Stimulated activated CD8-positive, alpha-beta memory T cell treated with anti-CD3 and anti-CD28 coated beads, Interleukin-7, amount 100 ng/mL, for 48 hours (primary cell): ENCODE measurements at regions not wholly inside any gene's neighbourhood (a gene's known extent, or its start where the extent isn't known, plus 50 kb on each side); places are given as distances from the start of the nearest gene placed in this dataset.

ENCODE experiments used
- DNase-seq, 2 donors: peaks; one replicate each; pipeline ENCODE4 v3.0.0-alpha.2; 2020; ENCODE audit warnings: low read depth in 1 of 2; ENCODE audit errors: extremely low read depth in 1 of 2

DNA sequence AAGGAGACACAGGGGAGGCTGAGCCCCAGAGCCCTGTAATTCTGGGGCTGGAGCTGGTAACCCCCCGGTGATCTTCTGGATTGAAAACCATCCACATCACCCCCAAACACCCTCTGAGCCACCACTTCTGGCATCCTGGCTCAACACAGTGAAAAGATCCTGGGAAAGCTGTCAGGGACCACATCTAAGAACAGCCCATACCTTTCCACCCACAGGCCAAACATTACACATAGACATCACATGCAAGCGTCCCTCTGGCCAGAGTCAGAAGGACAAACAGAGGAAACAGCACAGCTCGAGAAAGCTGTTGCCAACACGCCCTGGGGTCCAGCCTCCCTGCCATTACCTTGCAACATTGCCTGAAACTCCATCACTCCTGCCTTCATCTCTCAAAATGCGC is 469.5 kb downstream of the SOX6 start:
- DNase-seq = no peak

DNA sequence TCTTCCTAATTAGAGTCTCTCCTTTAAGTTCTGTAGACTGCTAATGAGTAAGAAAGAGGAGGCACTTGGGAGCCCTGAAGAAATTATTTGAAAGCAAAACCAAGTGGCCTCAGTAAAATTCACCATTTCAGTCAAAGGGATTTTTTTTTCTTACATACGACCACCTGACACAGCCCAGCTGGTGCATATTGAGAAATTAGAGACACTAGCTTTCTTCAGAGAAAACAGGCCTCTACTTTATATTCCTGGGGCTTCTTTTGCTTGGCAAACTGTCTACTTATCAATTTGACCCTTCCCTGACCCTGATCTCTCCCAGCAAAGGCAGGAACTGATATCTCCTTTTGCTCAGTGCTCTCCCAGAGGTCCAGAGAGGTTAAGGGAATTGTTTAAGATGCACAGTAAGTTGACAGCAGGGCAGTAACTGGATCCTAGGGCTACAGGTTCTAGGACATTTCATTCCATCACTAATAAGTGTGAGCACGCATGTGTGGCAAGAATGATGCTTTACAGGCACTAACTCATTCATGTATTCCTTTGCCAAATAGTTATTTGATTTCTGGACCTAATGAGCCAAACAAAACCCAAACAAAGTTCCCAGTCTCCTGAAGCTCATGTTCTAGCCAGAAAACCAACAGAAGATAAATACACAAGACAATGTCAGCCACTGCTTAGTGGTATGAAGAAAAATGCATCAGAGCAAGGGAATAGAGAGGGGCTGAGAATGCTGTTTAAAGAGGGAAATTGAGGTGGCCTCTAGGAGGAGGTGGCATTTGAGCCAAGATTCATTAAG is 467.6 kb downstream of the SOX6 start:
- no peak for DNase-seq

DNA sequence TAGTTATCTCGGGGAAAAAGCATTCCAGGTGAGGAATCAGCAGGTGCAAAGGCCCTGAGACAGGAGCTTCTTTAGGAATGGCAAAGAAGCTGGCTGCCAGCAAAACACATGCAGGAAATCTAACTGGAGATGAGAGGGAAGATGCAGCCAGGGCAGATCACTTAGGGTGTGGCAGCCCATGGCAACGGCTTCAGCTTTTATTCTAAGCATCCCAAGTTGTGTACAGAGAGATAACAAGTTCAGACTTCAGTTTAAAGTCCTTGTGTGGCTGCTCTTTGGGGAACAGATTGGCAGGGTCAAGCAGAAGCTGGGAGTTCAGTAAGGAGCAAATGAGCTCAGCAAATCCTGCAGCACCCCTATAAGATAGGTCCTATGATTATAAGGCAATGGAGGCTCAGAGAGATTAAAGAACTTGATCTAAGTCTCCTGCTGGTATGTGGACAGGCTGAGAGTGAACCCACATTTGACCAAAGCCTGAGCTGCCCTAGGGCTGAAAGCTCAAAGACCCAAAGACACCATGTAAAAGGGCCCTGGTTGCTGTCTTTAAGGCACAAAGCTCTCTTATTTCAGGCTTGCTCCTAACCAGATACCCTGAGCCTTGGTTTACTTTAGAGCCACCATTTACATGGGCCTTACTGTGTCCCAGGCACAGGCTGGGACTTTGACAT is 466.8 kb downstream of the SOX6 start:
- no peak for DNase-seq

DNA sequence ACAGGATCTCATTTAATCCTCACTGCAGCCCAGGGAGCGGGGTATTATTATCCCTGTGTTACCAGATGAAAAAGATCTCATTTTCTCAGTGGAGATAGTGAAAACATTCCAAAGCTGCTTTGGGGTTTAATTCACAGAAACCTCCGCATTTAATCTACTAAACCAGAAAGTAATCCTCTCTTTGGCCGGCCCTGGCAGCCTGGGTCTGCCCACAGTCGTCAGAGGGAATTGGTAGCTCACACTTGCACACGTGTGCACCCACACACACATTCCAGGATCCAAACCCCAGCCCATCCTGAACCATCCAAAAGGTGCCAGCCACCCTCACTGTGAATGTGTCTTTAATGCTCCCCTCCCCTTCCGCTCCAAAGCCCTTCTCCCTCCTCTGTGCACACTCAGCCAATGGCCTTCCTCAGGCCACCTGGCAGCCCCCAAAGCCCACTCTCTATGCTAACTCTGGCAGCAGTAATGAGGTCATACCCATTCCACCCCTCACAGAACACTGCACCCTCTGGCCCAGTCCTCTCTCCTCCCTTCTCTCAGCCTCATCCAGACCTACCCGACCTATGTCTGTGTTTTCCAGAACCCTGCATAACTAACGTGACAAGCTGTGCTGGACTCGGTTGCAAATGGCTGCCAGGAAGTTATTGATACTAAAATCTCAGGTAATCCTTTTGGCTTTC is 466.2 kb downstream of the SOX6 start:
- DNase-seq = no peak

DNA sequence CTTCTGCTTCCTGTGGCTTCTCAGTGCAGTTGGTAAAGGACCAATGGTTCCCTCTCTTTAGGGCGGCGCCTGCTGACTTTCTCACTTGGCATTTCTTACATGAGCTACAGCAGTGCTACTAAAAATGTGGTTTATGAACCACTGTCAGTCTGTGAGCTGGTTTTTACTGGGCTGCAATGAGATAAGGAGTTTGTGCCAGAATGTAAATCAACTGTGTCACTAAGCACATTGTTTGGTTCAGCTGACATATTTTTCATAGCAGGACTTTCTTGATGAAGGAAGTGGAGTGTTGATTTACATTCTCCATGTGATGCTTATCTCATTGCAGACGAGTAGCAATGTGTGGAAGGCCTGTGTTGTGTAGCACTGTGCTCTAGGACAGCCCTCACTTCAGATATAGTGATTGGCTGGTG is 463.3 kb downstream of the SOX6 start:
- no peak for DNase-seq

DNA sequence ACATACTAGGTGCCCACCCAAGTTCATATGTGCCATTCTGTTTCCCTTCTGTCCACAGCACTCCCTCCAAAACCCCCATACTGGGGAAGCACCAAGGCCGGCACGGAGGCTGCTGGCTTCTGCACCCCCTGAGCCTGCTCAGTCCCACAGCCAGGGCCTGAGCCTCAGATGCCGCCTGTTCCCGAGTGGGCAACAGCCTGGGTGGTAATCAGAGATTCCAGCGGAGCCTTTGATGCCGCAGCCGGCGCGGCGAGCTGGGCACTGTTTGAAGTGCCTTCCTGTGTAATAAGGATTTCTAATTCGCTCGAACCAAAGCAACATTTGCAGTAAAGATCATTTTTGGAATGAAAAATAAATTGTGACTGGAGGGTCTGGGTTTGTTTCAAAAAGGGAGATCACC is 460.3 kb downstream of the SOX6 start:
- DNase-seq = no peak

DNA sequence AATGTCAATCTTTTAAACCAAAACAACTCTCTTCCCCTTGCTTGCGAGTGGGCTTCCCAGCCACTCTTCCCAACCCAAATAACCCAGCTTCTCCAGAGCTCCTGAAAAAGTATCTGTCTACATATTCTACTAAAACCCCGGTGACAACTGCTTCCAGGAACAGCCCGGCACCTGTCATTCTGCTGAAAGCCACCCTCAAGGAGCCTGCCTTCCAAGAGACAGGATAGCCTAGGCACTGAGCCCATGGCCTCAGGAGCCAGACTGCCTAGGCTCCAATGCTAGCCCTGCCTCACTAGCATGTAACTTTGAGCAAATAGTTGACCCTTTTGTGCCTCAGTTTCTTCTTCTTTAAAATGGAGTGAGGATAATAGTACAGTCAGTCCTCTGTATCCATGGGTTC is 459.8 kb downstream of the SOX6 start:
- DNase-seq = no peak

DNA sequence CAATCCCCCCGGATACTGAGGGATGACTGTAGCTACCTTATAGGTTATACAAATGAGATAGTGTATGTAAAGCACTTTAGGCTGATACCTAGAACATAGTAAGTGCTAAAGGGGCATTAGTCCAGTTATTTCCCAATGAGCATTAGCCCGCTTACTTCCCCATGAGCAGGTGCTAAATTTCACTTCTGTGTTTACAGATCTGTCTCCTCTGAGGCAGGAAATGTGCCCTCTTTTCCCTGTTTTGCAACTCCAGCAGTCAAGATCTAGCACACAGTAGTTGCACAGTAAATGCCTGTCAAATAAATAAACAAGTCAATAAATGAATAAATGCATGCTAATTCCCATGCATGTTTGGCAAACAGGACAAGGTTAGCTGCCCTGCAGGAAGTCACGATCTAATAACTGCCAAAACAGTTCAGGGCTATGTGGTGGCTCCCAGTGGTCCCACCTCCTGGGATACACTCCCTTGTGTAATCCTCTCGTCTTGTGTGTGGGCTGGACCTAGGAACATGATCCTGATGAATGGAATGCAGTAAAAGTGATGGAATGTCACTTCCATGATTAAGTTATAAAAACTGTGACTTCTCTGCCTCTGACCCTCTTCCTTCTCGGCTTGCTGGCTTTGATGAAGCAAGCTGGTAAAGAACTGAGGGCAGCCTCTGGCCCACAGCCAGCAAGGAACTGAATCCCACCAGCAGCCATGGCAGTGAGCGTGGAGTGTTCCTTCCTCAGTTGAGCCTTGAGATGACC is 459.0 kb downstream of the SOX6 start:
- no peak for DNase-seq

DNA sequence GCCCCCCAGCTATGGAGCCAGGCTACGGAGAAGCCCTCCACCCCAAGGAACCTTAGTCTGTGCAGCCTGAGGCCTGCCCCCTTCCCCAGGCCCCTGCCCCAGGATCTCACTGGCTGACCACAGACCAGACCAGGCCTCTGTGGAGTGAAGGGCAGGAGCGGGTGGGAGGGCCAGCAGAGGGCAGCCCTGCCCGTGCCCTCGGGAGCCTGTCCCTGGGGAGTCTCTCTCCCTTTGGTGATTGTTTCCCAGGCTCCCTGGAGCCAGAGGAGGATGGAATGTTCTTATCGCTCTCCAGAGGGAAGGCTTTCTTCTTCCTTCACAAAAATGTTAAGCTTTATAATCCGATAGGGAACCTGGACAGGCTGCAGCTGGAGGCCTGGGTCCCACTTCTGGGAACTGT is 455.3 kb downstream of the SOX6 start:
- DNase-seq = no peak

DNA sequence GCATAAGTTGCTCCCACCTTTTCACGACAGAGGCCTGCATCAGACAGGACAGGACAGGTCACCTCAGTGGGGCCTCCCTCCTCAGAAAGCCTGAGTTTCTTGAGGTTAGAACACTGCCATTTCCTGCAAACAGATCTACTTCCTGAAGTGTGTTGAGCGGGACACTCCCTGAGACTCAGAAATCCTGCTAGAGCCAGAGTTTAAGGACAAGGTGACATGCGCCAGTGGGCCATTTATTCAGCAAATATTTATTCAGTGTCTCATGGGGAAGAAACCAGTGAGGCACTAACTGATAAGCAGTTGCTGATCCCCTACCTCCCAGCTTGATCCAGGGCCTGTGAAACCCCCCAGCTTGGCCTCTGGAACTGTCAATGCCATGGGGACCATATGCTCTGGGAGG is 454.6 kb downstream of the SOX6 start:
- DNase-seq = no peak

DNA sequence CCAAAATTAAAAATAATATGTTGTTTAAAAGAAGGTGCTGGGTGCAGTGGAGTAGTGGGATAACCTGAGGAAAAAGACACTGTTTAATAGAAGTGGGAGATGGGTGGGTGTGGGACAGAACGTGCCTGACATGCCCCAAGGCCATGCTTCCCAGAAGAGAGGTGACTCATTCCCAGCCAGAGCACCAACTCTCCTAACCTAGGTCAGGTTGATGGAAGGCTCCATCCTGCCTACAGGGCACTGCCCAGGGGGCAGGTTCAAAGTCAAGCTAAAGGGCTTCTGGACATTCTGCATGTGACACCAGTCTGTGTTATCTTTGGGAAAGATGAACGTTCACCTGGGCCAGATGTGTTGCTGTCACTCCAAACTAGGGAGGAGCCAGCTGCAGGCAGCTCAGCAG is 453.1 kb downstream of the SOX6 start:
- DNase-seq = no peak

DNA sequence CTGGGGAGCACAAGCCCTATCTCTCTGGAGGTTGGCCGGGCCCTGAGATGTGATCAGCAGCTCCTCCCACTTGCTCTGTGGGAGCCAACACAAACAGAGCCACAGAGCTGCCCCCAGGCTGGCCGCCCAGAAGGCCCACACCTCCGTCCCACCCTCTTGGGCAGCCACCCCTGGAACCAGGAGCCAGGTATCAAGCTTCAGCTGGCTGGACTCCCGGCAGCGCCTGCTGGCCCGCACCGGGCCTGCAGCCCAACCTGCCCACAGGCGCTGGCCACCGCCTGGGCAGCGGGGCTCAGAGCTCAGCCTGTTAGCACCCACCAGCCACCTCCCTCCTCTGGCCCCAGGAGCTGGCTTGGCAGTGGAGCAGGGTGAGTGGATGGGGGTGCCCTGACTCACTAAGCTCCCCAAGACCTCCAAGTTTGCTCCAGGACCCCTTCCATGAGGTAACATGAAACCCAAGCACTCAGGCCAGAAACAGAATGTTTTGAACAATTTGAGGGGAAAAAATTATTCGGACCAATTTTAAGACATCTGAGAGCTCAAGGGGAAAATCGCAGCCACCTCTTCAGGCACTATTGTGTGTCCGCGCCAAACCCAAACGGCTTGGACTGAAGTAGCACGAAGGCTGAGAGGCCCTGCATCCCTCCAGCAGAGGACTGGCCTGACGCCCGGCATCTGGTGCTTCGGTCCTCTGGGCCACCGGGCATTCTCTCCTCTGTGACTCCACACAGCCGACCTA is 450.8 kb downstream of the SOX6 start:
- no peak for DNase-seq

DNA sequence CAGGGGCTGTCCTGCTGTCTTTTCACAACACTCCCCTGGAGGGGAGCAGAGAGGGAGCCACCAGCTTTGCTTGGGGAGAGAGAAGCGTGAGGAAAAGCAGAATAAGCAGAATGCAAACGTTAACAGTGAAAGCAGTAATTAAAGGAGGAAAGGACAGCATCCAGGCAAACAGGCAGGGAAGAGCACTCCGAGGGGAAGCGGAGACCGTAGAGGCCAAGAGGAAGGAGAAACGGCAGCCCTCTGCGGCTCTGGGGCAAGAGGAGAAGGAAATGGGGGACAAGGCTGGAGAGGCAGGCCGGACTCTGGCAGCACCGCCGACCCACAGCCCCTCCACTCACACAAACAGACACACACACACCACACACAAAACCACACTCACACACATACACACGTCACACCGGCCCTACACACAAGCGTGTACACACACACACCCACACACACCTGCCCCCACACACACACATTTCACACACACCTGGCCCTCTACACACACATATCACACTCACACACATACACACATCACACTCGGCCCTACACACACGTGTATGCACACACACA is 449.8 kb downstream of the SOX6 start:
- DNase-seq = no peak

DNA sequence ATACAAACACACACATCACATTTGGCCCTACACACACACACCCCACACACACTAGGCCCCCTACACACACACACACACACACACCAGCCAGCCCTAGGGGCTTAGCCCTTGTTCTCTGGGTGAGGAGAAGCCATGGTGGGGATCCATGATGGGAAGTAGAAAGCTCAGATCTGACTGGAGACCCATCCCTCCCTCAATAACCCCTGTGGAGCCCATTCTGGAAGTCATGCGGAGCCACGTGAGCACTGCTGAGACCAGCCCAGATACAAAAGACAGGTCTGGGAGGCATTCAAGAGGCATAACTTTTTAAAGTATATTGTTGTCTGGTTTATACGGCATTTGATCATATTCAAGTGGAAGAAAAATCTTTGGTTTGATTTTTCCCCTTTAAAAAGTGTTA is 448.5 kb downstream of the SOX6 start:
- DNase-seq = no peak

DNA sequence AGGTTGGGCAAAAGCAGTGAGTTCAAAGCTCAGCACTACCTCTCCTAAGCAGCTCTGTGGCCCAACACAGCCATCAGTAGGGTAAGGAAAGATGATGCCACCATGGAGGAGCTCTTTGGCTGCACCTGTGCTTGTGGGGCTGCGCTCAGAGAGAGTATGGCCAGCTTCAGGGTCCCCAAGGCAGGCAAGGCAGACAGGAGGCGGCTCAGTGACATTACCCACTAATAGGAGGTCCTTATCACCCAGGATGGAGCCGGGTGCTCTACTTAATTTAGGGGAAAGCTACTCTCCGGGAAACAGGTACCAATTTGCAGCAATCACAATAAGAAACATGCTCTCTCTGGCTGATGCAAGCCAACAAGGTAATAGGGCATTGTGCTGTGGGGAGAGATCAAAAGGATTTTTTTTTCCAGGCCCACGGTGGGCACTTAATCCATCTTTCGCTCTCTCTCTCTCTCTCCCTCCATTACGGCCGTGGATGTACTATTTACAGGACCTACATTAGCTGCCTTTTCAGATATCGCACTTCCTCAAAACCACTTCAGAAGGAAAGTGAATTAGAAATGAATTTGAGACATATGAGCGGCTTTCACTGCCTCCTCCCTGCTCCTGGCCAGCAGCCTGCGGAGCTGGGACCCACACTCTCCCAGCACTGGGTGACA is 446.3 kb downstream of the SOX6 start:
- no peak for DNase-seq

DNA sequence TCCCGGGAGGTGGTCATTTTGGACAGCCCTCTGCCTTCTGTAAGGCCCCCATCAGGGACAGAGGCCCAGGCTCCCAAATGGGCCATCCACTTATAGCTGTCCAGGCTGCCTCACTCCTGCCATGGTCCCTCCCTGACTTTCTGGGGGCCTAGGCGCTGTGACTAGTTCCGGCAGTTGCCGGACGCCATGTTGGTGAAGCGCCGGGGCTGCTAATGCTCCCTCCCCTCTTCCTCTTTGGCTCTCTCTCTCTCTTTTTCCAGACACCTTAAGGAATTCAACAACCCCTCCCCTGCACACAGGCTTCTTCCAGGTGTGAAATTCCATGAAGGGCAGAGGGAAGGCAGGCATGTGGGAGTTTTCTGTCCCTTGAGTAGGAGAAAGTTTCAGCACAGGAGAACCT is 445.6 kb downstream of the SOX6 start:
- no peak for DNase-seq

DNA sequence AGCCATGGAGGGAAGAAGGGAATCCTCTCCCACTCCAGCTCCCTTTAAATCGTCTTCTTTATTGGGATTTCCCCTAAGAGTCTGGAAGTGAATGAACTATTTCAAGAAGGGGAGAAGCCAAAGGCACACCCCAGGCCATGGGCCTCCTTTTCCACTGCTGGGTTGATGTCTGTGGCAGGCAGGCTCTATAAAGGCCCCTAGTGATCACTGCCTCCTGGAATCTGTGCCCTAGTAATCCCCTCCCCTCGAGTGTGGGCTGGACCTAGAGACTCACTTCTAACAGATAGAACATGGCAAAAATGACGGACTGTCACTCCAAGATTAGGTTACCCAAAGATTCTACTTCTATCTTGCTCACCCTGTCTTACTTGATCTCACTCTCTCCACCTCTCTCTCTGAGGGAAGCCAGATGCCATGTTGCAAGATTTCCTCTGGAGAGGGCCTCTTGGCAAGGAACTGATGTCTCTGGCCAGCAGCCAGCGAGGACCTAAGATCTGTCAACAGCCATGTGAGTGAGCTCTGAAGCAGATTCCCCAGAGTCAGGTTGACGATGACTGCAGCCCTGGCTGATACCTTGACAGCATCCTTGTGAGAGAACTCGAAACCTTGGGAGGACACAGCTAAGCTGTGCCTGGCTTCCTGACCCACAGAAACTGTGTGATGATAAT is 444.8 kb downstream of the SOX6 start:
- DNase-seq = no peak

DNA sequence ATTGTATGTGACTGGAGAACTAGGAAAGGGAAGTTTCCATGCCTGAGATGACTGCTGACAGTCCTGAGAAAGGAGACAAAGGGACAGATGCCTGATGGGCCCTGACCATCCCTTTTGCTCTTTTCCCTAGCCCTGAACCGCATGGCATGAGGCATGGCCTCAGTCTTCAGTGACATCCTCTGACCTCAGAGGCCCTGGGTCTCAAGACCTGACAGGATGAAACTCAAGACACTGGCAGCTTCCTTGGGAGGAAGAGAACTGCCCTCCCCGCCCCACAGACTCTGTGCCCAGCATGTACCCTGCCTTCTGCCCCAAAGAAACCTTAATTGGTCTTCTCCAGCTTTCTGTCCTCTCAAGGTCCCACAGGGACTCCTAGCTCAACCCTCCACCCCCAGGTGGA is 444.1 kb downstream of the SOX6 start:
- DNase-seq = no peak

DNA sequence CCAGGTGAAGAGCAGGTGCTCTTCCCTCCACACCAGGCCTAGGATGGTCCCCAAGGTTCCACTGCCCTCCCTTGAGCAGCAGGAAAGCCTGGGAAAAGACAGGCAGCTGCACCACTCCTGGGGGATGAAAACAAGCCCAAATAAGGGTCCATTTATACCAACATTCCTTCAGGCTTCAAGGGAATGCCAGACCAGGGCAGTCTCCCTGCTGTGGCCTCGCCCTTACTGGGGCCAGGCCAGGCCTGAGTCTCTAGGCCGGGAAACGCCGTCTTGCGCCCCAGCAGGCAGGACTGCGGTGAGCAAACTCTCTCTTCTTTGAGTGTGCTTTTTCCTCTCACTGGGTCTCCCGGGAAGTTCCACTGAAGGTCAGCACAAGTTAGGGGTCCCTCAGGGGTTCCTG is 443.5 kb downstream of the SOX6 start:
- no peak for DNase-seq
